ENCODE measurements at regions not wholly inside any gene's neighbourhood (a gene's known extent, or its start where the extent isn't known, plus 50 kb on each side); places are given as distances from the start of the nearest gene placed in this dataset.

DNA sequence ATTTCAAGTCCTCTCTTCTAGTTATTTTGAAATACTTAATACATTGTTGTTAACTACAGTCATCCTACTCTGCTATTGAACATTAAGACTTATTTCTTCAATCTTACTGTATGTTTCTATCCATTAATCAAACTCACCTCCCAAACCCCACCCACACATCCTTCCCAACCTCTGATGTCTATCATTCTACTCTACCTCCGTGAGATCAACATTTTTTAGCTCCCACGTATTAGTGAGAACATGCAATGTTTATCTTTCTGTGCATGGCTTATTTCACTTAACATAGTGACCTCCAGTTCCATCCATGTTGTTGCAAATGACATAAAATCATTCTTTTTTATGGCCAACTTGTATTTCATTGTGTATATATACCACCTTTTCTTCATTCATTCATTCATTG is 236.6 kb upstream of the CTNNB1 start:
- DNase-seq = no peak

DNA sequence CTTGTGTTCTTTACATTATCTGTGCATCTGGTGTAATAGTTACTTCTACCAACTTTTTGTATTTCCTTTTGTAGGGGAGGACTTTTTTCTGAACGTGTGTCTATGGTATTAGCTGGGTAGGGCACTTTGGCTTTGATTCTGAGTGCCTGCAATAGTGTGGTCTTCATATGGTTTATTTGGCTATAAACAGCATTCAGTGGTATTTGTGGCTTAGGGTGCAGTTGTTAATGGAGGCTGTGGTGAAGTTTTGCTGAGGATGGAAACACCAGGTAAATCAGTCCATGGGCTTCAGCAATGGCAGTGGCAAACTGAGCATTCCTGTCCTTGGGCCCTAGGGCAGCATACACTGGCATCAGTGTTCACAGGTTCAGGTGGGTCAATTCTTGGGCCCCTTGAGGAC is 230.6 kb upstream of the CTNNB1 start:
- no peak for DNase-seq

DNA sequence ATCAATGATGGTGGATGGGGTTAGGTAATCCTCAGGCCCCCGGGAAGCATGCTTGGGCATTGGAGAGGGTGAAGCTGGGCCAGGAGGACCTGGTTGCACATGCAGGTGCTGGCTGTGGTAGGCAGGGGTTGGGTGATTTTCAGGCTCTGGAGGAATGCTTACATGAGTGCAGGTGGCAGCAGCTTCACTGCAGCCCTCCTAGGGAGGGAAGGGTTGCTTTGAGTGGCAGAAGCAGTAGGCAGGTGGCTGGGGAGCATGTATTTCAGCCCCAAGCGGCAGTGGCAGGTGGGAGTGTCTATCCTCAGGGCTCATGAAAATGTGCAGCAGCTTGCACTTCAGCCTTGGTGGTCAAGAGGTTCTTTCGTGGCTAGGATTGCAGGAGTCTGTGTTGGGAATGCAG is 230.0 kb upstream of the CTNNB1 start:
- no peak for DNase-seq

DNA sequence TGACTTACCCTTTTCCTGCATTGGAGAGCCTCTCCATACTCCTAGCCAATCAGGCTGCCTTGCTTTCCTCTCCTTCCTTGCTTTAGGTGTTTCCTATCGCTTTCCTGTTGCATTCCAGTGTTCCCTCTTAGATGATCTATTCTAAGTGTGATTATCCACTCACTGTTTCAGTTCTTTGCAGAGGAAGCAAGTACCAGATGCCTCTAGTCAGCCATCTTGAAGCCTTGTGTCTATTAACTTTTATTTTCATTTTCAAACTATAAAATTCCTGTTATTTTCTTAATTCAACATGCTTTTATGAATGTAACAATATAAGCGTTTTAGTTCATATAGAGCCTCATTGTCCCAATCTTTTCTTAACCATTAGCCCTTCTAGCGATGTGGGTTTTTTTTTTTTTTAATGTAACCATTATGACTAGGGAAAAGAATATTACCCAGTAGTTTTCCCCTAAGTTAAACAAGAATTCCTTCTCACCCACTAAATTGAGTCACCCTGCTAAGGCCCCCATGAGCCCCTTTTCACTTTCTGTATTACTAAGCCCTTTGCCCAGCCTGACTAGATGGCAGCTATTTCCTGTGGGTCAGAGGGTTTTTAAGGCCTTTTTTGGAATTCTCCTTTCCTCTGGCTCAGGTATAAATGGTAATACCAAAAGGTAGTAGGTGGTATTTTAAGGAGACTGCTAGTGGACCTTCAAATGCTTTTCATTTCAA is 229.4 kb upstream of the CTNNB1 start:
- no peak for DNase-seq

DNA sequence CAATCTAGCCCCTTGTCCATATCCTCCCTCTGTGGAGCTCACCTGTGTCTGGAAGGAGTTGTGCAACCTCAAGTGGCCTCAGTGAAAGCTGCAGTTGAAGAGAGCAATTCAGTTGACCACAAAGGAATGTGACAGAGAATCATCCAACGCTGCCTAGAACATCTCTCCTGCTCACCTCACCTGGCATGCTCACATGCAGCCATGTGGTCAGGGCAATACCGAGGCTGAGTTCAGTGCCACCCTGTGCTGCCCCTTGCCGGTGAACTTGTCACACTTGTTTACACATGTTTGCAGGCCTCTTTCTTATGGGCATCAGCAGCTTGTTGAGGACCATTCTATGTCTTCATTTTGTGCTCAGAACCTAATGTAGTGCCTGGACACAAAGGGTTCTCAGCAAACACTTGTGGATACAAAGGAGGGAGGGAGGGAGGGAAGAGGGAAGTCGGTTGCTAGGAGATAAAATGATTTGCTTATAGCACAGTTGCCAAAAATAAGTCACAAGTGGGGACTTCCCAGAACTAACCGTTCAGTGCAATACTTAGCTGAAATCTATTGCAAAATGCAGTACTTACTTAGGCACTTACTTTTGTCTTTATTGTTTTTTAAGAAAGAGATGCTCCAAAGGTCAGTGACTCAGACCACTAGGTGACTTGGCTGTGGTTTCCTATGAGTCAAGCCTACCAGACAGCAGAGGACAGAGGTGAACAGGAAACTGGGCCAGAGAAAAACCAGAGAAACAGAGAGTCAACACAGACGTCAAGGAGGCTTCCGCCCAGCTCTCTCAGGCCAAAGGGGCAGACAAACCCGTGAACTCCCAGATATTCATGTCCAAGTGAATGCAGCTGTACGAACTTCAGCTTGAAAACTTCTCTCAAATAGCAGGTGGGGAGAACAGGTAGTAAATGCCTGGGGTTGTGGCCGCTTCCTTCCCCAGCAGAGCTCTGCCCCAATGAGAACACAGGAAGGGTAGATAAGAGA is 227.8 kb upstream of the CTNNB1 start:
- peak; percentile 29 to 82 for DNase-seq

DNA sequence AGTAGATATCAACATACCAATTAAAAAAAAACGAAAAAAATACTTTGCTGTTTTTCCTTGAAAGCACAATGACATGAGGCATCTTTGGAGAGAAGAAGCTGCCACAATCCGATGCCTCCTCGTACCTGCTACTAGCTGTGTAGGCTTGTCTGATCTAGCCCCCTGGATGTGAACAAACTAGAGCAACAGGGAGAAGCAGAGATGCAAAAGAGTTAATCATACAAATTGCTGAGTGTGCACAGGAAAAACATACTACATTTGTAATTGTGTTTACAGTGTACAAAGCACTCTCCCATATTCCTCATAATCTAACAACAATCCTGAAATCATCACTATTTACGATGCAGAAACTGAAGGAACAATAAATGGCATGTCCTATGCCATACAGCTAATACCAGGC is 227.0 kb upstream of the CTNNB1 start:
- no peak for DNase-seq

DNA sequence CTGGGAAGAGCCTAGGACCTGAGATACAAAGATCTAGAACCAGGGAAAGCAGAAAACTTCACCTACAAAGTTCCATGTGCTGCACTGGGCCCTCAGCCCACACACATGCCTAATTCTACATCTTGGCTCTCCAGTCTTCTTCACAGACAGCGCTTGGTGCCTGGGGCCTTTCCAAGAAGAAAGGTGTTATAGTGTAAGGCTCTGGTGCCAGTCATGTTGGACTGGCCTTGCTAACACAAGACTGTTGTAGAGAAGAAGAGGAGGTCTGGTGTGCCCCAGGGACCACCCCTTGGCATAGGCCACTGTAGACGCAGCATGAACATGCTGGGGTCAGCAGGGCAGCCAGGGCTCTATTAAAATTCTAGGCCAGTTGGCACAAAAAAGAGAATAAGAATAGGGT is 226.2 kb upstream of the CTNNB1 start:
- DNase-seq = no peak

DNA sequence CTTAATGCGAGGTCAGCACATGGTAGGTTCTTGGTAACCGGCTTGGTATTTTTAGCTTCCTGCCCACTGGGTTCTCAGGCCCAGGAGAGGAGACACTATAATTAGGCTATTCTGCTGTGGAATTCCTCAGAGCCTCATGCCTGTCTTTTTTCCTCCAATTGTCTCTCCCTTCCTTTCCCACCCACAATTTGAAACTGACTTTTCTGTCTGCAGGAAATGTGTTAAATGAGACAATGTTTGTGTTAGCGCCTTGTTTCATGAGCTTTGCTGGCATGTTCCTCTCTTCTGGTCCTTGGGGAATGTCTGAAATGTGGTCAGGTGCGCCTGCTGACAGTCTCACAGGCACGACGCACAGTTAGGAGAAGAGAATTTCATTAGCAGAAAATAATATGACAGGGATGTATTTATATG is 223.6 kb upstream of the CTNNB1 start:
- DNase-seq = no peak

DNA sequence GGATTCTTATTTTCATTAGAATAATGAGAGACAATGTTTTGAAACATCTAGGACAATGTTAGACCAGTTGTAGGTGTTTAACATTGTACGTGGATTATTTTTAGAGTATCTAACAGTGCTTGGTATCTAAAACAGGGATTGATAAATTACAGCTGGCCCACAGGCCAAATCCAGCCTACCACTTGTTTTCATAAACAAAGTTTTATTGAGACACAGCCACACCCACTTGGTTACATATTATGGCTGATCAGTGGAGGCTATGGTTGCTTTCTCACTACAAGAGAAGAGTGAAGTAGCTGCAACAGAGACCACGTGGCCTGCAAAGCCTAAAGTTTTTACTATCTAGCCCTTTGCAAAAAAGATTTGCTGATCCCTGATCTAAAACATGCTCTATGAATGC is 223.1 kb upstream of the CTNNB1 start:
- no peak for DNase-seq

DNA sequence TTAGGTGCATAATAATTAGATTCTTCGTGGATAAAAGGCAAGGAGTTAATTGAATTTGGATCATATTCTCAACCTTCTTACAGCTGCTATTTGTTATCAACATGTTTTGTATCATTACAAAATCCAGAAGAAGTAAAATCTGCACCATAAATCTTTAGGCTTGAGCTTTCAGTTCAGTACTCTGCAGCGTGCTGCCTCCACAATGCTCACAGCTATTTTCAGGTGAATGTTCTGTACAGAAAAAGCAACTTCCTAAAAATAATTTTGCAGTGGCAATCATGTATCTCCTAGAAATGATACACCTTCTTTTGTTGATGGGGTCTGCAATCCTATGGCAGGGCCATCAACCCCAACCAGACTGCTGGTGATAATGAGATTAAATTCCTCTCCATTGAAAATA is 220.9 kb upstream of the CTNNB1 start:
- no peak for DNase-seq

DNA sequence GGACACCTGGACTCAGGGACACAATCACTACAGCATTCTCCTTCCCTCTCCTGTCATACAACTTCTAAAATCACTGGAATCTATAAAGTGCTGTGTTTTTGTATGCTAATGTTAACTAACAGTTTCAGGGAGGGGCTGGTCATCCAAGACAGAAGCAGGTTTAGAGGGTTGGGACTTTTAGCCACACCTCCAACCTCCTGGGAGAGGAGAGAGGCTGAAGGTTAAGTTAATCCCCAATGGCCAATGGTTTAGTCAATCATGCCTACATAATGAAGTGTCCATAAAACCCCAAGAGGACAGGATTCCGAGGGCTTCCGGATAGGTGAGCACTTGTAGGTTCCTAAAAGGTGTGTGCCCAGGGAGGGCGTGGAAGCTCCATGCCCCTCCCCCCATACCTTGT is 219.3 kb upstream of the CTNNB1 start:
- DNase-seq = no peak

DNA sequence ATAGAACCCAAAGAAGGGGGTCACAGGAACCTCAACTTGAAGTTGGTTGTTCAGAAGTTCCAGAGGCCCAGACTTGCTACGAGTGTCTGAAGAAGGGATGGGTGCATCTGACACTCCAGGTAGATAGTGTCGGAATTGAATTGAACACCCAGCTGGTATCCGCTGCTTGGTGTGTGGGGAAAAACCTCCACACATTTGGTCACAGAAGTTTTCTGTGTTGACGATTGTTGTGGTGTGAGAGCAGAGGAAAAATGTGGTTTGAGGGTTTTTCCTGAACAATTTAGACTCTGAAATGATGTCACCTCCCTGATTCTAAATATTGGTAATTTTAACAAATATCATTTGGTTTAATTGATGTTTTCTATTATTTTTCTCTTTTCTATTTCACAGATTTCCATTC is 218.8 kb upstream of the CTNNB1 start:
- DNase-seq = no peak

DNA sequence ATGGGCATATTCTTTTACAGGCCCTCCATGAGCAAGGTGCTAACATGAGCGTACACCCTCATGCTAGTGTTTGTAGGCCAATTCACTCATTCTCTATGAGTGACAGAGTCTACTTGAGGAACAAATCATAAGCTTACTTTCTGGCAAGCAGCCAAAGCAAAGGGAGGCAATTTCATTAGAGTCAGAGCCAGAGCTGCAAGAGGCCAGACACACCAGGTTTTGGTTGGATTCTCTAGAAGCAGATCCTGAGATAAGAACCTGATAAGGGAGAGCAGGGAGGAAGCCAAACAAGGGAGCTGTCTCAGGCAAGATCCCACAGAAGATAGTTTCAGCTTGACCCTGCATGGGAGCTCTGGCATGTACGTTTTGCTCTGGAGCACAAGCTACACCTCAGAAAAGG is 214.1 kb upstream of the CTNNB1 start:
- no peak for DNase-seq

DNA sequence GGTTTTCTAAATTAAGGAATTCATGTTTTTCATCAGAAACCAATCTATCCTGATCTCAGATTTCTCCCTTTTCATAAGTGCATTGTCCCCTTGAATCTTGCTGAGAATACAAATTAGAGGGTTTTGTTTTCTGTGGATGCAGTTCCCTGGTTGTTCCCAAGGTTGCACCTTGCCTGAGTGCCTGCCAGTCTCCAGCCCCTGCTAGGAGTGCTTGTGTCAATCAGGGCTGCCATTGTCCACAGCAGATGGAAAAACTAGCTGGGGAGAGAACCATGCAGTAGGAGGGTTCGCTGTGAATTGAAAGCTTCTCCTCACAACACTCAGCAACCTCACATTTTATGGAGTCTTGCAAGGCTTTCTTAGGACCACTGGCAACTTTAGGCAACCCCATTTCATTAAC is 210.8 kb upstream of the CTNNB1 start:
- no peak for DNase-seq

DNA sequence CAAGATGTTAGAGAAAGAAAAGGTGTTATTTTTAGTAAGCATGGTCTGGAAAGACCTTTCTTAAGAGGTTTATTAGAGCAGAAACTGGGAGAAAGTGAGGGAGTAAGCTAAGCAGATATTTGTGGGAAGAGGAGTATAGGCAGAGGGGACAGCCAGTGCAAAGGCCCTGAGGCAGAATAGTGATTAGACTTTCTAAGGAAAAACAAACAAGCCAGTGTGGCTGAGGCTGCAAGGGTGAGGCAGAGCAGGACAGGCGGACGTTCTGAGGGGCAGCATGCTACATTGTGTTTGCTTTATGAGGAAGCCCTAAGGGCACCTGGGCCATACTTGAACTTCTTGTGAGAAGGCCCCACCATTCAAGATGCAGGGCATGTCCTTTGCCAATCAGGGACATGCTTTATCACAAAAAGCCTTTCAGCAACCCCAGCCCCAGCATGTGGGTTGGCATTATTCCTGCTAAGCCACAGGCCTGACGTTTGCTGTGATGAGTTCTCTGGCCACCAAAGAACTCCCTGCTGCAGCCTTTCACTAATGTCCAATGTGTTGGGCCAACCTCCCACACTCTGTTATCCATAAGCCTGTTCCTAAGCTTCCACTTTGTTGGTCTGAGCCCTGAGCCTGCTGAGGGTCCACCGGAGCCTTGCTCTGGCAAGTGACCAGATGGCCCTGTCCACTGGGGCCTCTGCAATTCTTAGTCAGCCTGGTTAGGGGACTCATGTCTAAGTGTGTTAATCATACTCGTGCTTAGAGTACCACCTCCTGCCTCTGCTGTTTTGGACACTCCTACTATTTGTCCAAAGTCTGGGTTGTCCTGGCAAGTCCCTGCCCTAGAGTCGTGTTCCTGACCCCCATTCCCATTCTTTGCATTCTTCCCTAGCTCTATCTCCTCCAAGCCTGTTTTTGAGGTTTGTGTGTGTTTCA is 209.9 kb upstream of the CTNNB1 start:
- no peak for DNase-seq

DNA sequence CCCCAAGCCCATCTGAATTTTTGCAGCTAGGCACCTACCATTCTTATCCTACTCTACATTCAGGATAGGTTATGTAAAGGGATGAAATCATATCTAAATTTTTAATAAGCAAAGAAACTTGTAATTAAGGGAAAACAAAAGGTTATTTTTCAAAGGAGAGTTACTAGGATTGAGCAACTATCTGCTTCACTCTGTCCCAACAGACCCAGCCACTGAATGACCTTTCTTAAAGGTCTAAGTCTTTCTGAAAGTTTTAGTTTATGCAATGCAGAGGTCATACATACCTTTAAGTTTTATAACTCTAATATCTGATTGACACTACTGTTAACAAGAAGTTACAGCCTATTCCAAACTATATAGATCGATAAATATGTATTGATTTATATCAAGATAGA is 209.2 kb upstream of the CTNNB1 start:
- no peak for DNase-seq

DNA sequence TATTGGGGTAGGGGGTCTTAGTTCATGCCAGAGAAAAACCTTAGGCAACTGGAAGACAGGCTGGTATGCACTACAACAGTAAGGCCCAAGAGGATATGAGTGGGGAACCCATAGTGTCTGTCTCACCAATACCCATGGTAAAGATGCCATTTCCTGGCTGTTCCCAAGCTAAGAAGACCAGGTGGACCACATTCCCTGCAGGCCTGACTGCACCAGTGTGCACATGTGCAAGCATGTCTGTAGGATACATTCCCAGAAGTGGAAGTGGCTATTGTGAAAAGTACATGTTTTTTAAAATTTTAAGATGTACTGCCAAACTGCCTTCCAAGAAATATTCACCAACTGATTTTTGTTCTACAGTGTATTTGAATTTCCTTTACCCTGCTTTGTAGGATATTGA is 207.3 kb upstream of the CTNNB1 start:
- DNase-seq = no peak

DNA sequence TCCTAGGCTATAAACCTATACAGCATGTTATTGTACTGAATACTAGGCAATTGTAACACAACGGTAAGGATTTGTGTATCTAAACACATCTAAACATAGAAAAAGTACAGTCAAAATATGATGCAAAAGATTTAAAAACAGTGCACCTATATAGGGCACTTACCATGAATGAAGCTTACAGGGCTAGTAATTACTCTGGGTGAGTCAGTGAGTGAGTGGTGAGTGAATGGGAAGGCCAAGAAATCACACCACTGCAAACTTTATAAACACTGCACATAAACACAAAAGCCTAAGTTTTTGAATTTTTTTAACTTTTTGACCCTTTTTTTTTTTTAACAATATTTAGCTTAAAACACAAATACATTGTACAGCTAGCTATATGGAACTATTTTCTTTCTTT is 204.7 kb upstream of the CTNNB1 start:
- no peak for DNase-seq

DNA sequence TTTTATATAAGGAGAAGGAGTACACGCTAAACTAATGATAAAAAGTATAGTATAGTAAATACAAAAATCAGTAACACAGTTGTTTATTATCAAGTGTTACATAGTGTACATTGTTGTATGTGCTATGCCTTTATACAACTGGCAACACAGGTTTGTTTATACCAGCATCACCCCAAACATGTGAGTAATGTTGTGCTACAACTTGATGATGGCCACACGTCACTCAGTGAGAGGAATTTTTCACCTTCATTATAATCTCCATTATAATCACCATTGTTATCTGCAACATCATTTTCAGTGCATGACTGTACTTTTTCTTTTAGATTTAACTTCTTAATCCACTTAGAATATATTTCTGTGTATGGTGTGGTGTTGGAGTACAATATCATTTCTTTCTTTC is 204.0 kb upstream of the CTNNB1 start:
- no peak for DNase-seq

DNA sequence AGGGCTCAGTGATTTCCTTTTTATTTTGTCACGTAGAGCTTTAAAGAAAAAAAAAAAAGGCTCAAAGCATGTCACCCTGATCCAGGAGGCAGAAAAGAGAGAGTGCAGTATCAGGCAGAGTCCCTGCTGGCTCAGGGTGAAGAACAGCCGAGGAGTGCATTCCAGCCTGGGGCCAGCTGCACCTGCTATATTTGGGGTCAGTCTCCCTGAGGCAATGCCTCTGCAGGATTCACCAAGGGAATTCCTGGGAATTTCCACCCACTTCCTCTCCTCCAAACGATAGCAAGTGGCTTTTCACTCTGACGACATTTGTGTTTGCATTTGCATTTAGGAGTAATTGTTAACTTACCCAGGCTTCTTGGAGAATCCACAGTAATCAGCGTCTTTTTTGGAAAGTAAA is 202.9 kb upstream of the CTNNB1 start:
- DNase-seq = no peak

DNA sequence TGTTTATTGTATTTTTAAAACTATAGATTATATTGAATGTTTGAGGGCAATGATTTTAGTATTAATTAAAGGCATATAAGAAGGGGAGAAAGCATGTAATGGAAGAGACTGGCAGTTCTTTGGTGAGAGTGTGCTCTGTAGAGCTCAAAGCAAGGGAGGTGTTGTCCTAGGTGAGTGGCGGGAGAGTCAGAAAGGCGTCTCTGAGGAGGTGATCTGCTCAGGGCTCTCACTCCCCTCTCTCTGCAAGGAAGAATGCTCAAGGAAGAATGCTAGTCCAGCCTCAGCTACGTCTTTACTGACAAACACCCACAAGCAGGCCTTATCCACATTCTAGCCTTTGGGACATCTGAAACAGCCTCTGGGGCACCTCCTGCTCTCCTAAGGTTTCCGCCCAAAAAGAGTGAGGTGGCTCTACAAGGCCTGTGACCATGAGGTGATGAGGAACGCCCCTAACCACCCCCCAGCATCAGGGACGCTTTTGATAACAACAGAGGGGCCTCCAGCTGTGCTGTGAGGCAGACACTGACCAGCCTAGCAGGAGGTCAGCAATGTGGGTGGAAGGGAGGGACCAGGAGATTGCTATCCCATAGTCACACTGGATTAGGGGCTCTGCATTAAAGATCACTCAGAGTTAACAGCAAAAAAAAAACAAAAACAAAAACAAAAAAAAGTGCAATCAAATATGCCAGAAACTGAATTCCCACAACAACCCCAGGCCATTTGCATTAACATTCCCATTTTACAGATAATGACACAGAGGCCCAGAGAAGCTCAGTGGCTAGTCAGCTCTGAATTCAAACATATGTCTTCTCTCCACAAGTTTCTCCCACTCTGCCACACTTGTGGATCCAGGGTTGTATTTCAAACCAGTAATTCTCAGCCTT is 202.2 kb upstream of the CTNNB1 start:
- no peak for DNase-seq

Measured in CD4-positive, alpha-beta T cell treated with Interleukin-4 for 1 hour (primary cell).